Heart left ventricle (tissue), 13 donors: ENCODE measurements at regions not wholly inside any gene's neighbourhood (a gene's known extent, or its start where the extent isn't known, plus 50 kb on each side); places are given as distances from the start of the nearest gene placed in this dataset.
"Not testable (repeated sequence)": the region's sequence is repeated elsewhere in the genome, so short reads cannot be mapped to it uniquely, and the experiment has no call there.

ENCODE experiments used
- POLR2A ChIP-seq, 2 donors: fragments of 450-650 bp; IDR thresholded peaks; one replicate each; pipeline ENCODE4 v1.6.1; 2017; ENCODE audit warnings: antibody characterized with exemption in 2 of 2, mild to moderate bottlenecking in 2 of 2, moderate library complexity in 2 of 2
- TF ChIP-seq, protein P1 (sequence below), 12 donors: fragments of 200-600 bp; sonication (generic) in 4 of 12; IDR thresholded peaks; one replicate each; pipeline versions ENCODE4 v1.5.0 to v1.8.0; 2018 to 2022; ENCODE audit warnings: antibody characterized with exemption in 12 of 12, mild to moderate bottlenecking in 5 of 12
- donor health status: ischemic (EF 13 %, LVEDD 7.1; RV severe dilation, severe dysfunction).
- donor health status: DM: no; HTN: yes; CAD: no.
- donor health status: DM: no; HTN: no; CAD: no.
- donor health status: ischemic (EF 25% LVEDD 6.9; RV normal size, moderate dysfunction).
- donor health status: ischemic (EF 25% LVEDD 5.7; RV mildly dilated, moderate dysfunction).
- donor health status: ischemic (EF 35%, LVEDD 5.7; RV mildly dilated, moderate dysfunction).
- donor health status: nonischemic (EF 11% LVEDD 7.7; RV severe dilation, severe dysfunction).
- donor health status: DM: yes; HTN: yes; CAD: no.
- donor health status: PGD.
- donor health status: ischemic (EF 29% LVEDD 5.4; RV normal size, mild dysfunction).
- donor health status: nonischemic (EF 23%, LVEDD 6.1; RV moderate dilation, normal function).

- not testable (repeated sequence) for TF ChIP-seq POLR2A (IDR thresholded peaks at IDR 0.05)
- TF ChIP-seq, protein P1, sequence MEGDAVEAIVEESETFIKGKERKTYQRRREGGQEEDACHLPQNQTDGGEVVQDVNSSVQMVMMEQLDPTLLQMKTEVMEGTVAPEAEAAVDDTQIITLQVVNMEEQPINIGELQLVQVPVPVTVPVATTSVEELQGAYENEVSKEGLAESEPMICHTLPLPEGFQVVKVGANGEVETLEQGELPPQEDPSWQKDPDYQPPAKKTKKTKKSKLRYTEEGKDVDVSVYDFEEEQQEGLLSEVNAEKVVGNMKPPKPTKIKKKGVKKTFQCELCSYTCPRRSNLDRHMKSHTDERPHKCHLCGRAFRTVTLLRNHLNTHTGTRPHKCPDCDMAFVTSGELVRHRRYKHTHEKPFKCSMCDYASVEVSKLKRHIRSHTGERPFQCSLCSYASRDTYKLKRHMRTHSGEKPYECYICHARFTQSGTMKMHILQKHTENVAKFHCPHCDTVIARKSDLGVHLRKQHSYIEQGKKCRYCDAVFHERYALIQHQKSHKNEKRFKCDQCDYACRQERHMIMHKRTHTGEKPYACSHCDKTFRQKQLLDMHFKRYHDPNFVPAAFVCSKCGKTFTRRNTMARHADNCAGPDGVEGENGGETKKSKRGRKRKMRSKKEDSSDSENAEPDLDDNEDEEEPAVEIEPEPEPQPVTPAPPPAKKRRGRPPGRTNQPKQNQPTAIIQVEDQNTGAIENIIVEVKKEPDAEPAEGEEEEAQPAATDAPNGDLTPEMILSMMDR (IDR thresholded peaks at IDR 0.05): not testable (repeated sequence)
These were observed 824.7 kb downstream of the LRRTM4 start for GRCh38 chr2:76697439-76697838.
